ENCODE measurements at regions not wholly inside any gene's neighbourhood (a gene's known extent, or its start where the extent isn't known, plus 50 kb on each side); places are given as distances from the start of the nearest gene placed in this dataset.

- no peak for TF ChIP-seq SP1 (IDR thresholded peaks at IDR 0.05; ENCODE audit: low read depth, low read length)
These were observed 643.4 kb upstream of the CDH2 start (continued) for GRCh38 chr18:28820353-28820752.

- Histone ChIP-seq H3K4me1 (replicated peaks in 1 of 4; ENCODE audit: control insufficient read depth in 3 of 4, insufficient read depth in 4 of 4, low read length in 3 of 4) (no peaks in the 10 kb centered on the region), H3K4ac (replicated peaks; ENCODE audit: insufficient read length, low read depth, low read length) (no peak overlapping the region), H3K79me2 (ENCODE audit: control insufficient read depth in 1 of 2, insufficient read depth in 2 of 2, low read length in 2 of 2) (no peaks in the 10 kb centered on the region), H3K36me3 (ENCODE audit: control insufficient read depth in 2 of 4, insufficient read depth in 4 of 4, low read length in 3 of 4) (no peaks in the 10 kb centered on the region), H2BK5ac (ENCODE audit: low read depth, low read length) (no peak overlapping the region), H3K56ac (replicated peaks; ENCODE audit: insufficient read length, low read depth, low read length) (no peak overlapping the region), H4K20me1 (replicated peaks in 1 of 2; ENCODE audit: control insufficient read depth in 1 of 2, insufficient read depth in 2 of 2, low read length in 2 of 2) (no peaks in the 10 kb centered on the region), H3K23ac (ENCODE audit: insufficient read length) (no peak overlapping the region), H3K27ac (ENCODE audit: low read depth, low read length) (no peak overlapping the region), H3K9ac (replicated peaks in 1 of 4; ENCODE audit: extremely low read depth in 1 of 4, low read depth in 3 of 4, low read length in 3 of 4) (no peak overlapping the region), H3K4me3 (ENCODE audit: extremely low read depth in 1 of 4, insufficient read depth in 2 of 4, low read depth in 3 of 4, low read length in 4 of 4) (no peak overlapping the region), H2AFZ (ENCODE audit: low read length) (no peak overlapping the region), H3K27me3 (replicated peaks in 1 of 4; ENCODE audit: control insufficient read depth in 3 of 4, extremely low read depth in 1 of 4, insufficient read depth in 3 of 4, low read length in 3 of 4) (no peaks in the 10 kb centered on the region), H2BK12ac (ENCODE audit: low read depth, low read length) (no peak overlapping the region), H3K23me2 (ENCODE audit: low read depth, low read length) (no peaks in the 10 kb centered on the region), H4K8ac (ENCODE audit: extremely low read depth, insufficient read depth, low read length) (no peak overlapping the region), H3K4me2 (ENCODE audit: insufficient read depth in 1 of 2, low read depth in 2 of 2, low read length in 2 of 2) (no peak overlapping the region), H3K9me3 (ENCODE audit: insufficient read depth in 2 of 2, low read depth in 1 of 2, low read length in 1 of 2) (no peaks in the 10 kb centered on the region), H2BK20ac (ENCODE audit: low read length) (no peak overlapping the region), H2BK15ac (ENCODE audit: low read length) (no peak overlapping the region), H4K91ac (replicated peaks; ENCODE audit: insufficient read length, low read length) (no peak overlapping the region), H3K18ac (ENCODE audit: extremely low read depth, low read length) (no peak overlapping the region), H3K14ac (ENCODE audit: insufficient read length) (no peak overlapping the region), H4K5ac (ENCODE audit: insufficient read length, low read depth, low read length) (no peak overlapping the region), H3K79me1 (ENCODE audit: low read depth, low read length) (no peaks in the 10 kb centered on the region), H2AK5ac (ENCODE audit: low read depth, low read length) (no peak overlapping the region), H2BK120ac (replicated peaks; ENCODE audit: low read depth, low read length) (no peak overlapping the region)
- DNase-seq (ENCODE audit: low read depth in 1 of 2, low spot score in 2 of 2): no peak
- no peak for FAIRE-seq
- POLR2A ChIA-PET (ENCODE audit: partially characterized antibody): no interaction called here
- WGBS, 2 experiments (ENCODE audit: extremely low coverage in 1 of 2, insufficient coverage in 1 of 2, insufficient read length in 1 of 2, insufficient replicate concordance in 2 of 2, low coverage in 1 of 2, low lambda C conversion rate in 2 of 2, missing lambda C conversion rate in 1 of 2): 90% methylated on average over 2 of the region's 2 CpGs; no CpG with 5 or more reads in 1 of the 2 experiments
- CTCF ChIA-PET (ENCODE audit: partially characterized antibody): no interaction called here
These were observed 639.2 kb upstream of the CDH2 start for GRCh38 chr18:28816155-28816554.
